RWPE1 (cell line): ENCODE measurements at regions not wholly inside any gene's neighbourhood (a gene's known extent, or its start where the extent isn't known, plus 50 kb on each side); places are given as distances from the start of the nearest gene placed in this dataset.
"Not testable (repeated sequence)": the region's sequence is repeated elsewhere in the genome, so short reads cannot be mapped to it uniquely, and the experiment has no call there.

Source experiments
- CTCF ChIA-PET: fragments of 350-600 bp; sonication (Branson Sonifier 250); formaldehyde crosslinking; extraction: SDS; loops from one replicate; lab custom pipeline; 2021; lab: Yijun Ruan, JAX
- POLR2A ChIA-PET: fragments of 400-600 bp; formaldehyde crosslinking; extraction: SDS; loops from one replicate; lab custom pipeline; 2020; ENCODE audit warnings: antibody characterized with exemption; ENCODE audit not compliant: low non-redundant PET; lab: Yijun Ruan, JAX
- DNase-seq: peaks from one replicate; pipeline ENCODE4 v3.0.0; 2012; ENCODE audit warnings: low spot score
- H3K27ac ChIP-seq: fragments of 450-650 bp; 2 replicates; pipeline ENCODE4 v1.5.1; 2017
- CTCF ChIP-seq: fragments of 450-650 bp; conservative IDR thresholded peaks from 2 replicates; pipeline ENCODE4 v1.5.1; 2017; ENCODE audit warnings: low read depth, mild to moderate bottlenecking

- no peak for DNase-seq
- CTCF ChIA-PET: no interaction called here
- POLR2A ChIA-PET: no interaction called here
- H3K27ac ChIP-seq: no peak overlapping the region
- TF ChIP-seq CTCF: no peak
Observed at GRCh38 chr15:69869881-69870505, 227.7 kb downstream of the TLE3 start.

DNA sequence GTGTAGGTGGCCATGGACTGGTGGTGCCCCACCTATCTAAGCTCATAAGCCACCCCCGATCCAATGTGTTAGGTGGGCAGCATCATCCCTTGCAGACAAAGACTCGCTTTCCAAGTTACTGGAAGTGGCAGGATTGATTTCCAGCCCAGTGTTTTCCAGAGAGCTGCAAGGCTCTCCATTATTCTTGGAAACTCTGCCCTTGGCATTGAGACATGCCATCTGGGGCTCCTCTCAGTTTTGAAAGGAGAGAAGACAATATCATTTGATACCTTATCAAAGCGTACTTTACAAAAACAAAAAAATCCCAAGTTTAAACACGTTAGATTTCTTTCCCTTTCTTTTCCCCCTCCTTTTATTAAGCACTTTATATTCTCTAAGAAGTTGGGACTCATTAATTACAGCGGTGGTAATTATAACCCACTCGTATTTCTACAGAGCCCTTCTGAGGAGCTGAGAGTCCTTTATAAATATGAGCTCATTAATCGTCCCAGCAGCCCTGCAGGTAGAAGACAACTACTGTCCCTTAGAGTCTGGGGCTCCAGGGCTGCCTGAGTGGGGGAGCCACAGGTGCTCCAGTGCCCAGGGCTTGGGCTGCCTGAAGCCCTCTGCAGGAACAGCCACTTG, 226.1 kb downstream of the TLE3 start:
- CTCF ChIA-PET: no interaction called here
- no peak overlapping the region for H3K27ac ChIP-seq
- no peak for TF ChIP-seq CTCF
- no peak for DNase-seq
- POLR2A ChIA-PET: no interaction called here

DNA sequence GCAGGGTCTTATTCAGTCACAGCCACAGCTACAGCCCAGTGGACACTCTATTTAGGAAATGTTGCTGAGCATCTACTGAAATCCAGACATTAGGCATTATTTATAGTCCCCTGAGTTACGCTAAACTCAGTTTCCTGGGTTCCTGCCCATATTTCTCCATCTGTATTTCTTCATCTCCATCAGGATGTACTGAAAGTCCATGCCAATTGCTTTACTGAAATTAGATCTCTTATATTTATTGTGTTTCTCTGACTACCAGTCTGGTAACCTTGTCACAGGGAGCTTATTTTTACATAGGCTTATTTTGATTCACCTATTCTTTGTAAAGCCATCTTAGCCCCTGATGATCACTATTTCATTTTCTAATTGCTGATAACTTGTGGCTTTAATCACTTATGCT, 223.9 kb downstream of the TLE3 start:
- POLR2A ChIA-PET: no interaction called here
- H3K27ac ChIP-seq: no peak overlapping the region
- no peak for TF ChIP-seq CTCF
- no peak for DNase-seq
- CTCF ChIA-PET: interaction anchor here (0.7 to 1.0 kb wide), 2 partner anchors 9 to 15 kb away, joined by 3 read pairs; no protein-coding TSS in a partner anchor

- CTCF ChIA-PET: interaction anchor here (0.7 to 1.0 kb wide), 2 partner anchors 10 to 15 kb away, joined by 3 read pairs; no protein-coding TSS in a partner anchor
Observed at GRCh38 chr15:69874321-69874720, 223.4 kb downstream of the TLE3 start.

DNA sequence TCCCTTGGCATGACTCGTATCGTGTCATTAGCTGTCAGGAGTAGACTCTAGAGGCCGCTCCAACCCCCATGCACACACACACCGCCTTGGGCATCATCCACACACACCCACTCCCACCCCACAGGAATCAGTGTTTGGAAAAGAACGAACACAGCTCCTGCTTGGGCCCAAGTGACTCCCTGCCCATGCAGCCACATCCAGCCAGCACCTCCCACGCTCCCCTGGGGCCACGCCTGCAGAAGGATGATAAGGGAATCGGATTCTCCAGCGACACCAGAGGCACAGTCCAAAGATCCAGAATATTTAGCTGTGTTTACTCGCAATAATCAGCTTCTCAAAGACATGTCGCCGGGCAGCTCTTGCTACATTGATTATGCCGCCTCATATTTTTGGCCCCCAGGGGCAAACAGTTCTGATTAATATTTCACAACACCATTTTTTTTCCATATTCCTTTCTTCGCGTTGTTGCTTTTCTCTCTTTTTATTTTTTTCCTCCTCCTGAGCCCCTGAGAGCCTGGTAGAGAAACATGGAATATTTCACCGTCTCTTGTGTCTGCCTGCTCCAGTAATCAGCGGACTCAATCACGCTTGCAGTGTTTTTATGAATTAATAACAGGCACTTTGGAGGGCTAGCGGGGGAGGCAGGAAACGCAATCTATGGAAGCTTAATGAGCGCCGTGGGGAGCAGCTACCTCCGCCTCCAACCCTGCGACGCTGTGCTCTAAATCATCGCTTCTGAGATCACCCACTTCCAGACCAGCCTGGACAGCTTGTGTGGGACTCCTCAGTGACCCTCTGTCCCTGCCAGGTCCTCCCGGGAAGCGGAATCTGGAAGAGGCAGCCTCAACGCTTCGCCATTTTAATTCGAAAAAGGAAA, 221.4 kb downstream of the TLE3 start:
- DNase-seq: no peak
- ChIA-PET POLR2A (no interaction called here), CTCF (no interaction called here)
- TF ChIP-seq CTCF: no peak
- H3K27ac ChIP-seq: no peak overlapping the region

More at GRCh38 chr15:69874321-69874720, 223.4 kb downstream of the TLE3 start:
- POLR2A ChIA-PET: no interaction called here
- no peak for TF ChIP-seq CTCF
- no peak for DNase-seq
- no peak overlapping the region for H3K27ac ChIP-seq

- H3K27ac ChIP-seq, DNase-seq: not testable (repeated sequence)
- CTCF ChIA-PET: interaction anchor here (0.6 kb wide), 1 partner anchor 218 kb away, joined by 4 read pairs; the partner anchor contains the start of gene TLE3
Observed at GRCh38 chr15:69879963-69880362, 217.8 kb downstream of the TLE3 start.

More at GRCh38 chr15:69879963-69880362, 217.8 kb downstream of the TLE3 start:
- POLR2A ChIA-PET: not testable (repeated sequence)
